HUDEP-2 (cell line): ENCODE measurements at regions not wholly inside any gene's neighbourhood (a gene's known extent, or its start where the extent isn't known, plus 50 kb on each side); places are given as distances from the start of the nearest gene placed in this dataset.
A peak's percentile ranks its signal among the peaks of the same experiment; 100 is the strongest.

ENCODE experiments used
- DNase-seq, 76 experiments: peaks; one replicate each; lab custom pipeline; 2025; ENCODE audit not compliant: unreplicated experiment in 76 of 76; lab: John Stamatoyannopoulos, UW

DNA sequence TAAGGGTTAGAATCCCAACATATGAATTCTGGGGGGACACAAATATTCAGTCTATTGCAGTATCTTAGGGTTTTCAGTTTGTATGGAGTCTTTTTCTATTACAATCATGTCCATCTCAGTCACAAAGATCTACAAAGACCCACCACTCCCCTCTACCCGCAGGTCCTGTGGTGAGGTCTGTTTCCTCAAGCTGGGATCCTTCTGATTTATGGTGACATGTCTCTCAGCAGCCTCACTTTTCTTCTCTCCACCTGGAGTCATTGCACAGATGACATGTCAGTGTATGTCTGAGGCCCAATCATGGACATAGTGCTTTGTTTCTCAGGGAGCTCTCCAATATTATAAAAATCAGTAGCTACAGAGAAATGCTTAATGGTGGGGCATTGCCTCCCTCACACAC is 113.4 kb upstream of the RAB27B start:
- DNase-seq = no peak

DNA sequence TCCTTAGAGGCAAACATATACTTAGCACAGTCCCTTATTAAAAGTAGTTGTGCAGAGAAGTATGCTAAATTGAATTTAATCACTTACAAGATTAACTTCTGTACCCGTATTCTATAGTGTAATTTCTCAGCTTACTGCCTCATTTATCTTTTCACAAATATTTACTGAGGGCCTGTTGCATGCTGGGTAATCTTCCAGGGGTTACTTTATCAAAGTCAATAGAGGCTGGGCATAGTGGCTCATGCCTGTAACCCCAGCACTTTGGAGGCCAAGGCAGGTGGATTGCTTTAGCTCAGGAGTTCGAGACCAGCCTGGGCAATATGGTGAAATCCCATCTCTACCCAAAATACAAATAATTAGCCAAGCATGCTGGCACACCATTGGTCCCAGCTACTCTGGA is 111.7 kb upstream of the RAB27B start:
- no peak for DNase-seq

DNA sequence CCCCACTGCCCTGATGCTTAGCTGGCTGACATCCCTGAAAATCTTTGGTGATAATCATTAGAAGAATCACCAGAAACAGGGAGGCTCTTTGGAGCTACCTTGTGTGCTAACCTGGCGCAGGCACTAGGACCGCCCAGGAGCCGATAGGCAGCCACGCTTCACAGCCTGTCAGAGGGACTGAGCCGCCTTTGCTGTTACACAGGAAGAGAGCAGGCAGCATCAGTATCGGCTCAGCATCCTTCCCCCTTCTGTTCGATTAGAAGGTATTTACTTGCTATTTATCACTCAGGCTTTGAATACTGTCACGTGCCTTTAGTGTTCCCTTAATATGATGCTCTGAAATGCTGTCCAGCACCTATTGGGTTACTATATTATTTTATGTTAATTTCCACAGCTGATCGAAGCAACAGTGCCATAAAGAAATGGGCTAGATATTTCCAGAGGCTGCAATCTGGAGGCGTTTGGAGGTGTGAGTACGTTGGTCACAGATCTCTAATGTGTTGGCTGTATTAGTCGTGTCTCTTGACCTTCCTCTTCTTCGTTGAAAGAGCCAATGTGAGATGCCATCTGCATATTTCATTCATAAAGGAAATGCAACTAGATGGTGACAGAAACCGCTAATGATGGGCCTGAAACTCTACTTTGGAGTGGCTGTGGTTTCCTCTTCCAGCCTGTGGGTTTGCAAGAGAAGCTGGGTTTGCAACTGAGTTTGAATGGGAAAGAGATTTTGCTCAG is 110.4 kb upstream of the RAB27B start:
- no peak for DNase-seq

DNA sequence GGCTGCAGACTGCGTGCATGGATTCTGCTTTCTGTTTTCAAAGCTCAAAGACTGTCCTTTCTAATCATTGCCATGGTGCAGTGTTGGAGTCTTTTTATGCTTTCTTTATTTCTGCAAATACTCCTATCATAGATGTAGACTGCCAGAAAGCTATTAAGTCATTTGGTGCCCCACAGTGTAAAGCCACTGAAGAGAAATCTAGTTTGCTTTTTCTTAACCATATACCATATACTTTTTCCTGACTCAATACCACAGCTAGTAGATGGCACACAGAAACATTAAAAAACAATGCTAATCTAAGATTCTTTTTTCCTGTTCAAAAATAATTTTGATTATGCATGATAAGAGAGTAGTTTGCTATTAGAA is 109.9 kb upstream of the RAB27B start:
- no peak for DNase-seq

GRCh38 chr18:54720620-54721019 is 107.7 kb upstream of the RAB27B start:
- DNase-seq = no peak

DNA sequence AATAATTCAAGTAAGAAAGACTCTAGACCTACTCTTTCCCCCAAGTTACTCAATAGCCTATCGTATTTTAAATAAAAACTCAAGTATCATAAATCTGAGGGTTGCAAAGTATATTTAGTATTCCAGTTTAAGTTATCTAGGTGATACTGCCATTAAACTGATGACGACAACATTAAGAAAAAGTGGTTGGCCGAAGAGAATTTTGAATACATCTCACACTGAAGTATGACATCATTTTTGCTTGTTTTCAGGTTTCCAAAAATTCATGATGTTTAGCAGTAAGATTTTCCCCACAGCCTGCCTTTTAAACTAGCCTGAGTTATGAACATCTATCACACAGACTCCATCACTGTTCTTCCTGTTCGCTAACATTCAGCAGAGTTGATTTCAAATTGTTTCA is 102.1 kb upstream of the RAB27B start:
- DNase-seq = no peak

- peak in 3 of 76 experiments; percentile 12 to 28 (median 14) for DNase-seq
Measured at GRCh38 chr18:54734059-54734458, 94.2 kb upstream of the RAB27B start.

DNA sequence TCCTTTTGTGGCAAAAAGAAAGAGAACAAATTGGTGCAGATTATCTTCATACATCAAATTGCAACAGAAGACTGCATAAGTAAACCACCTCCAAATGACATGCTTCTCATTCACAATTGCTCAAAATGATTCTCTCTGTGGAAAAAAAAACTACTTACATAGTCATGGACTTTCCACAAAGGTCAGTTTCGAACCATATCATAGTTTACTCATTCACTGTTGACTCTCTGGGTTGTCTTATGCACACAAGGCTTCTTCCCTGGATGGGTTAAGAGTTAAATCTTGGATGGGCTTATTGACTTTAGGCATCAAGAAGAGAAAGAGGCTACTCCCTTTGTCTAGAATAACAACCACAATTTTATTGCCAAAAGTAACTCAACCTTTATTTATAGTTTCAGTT is 91.3 kb upstream of the RAB27B start:
- no peak for DNase-seq

- no peak for DNase-seq
Measured at GRCh38 chr18:54737986-54738385, 90.3 kb upstream of the RAB27B start.

- DNase-seq = no peak
Measured at GRCh38 chr18:54739476-54739875, 88.8 kb upstream of the RAB27B start.

DNA sequence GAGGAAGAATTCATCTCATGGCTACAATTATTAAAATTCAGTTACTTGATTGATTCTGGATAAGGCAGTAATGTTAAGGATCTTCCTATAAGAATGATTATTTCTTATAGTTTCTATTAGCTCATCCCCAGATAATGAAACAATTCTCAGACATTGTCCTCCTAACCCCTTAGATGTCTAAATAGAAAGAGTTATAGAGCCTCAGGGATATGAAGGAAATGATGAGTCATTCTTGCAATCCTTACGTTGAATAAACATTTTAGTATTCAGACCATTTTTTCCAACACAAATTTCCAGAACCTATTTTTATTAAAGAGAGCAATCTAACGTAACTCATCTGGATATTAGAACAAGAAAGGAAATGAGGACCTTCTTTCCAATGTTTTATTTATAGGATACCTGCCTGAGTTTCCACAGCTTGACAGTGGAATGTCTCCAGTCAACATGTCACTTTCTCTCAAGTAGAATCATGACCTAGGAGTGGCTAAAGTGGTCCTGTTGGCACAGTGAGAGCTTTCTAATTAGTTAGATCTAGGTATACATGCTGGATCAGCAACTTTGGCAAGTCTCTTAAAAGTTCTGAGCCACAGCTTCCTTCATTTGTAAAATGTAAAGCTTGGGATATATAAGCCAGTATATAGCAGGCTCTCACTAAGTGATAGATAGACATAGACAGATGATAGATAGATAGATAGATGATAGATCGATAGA is 88.0 kb upstream of the RAB27B start:
- no peak for DNase-seq

- no peak for DNase-seq
Measured at GRCh38 chr18:54742120-54742519, 86.2 kb upstream of the RAB27B start.

DNA sequence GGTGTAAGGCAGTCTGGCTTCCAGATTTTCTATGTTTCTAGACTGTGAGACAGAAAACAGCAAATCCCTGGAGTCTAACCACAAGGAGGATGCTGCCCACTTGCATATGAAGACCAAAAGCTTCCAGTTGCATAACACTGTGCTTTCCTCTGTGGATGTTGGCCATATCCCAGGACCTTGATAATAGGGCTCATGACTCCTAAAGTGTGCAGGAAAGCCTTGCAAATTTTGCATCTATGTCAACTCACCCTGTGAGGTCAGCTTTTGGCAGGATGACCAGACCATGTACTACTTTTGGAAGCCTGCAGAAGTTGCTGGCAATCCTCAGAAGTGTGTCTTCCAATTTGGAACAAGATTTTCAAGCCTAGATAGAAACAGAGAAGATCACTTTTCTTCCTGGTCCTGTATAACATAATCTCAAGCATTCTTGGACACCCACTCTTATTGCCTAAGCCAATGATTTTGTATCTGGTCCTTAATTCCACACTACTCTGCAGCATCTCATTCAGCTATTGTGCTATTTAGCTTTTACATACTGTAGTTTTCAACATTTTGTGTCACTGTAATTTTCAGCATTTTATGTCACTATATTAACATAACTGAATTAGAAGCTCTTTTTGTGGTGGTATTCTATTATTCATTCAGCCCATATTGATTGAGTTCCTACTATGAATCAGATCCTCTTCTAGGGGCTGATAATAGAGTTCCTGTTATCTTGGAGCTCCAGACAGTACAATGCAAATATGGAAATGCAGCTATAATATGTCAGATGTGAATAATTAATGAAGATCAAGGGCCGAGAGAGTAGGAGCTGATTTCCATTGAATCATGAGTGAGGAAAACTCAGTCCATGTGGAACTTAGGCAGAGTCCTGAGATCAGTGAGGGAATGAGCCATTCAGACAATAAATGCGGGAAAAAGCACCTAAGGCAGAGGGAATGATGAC is 85.3 kb upstream of the RAB27B start:
- DNase-seq = no peak

- no peak for DNase-seq
Measured at GRCh38 chr18:54743605-54743995, 84.7 kb upstream of the RAB27B start.

GRCh38 chr18:54749291-54749690 is 79.0 kb upstream of the RAB27B start:
- DNase-seq = no peak

- no peak for DNase-seq
Measured at GRCh38 chr18:54750350-54750749, 77.9 kb upstream of the RAB27B start.

- no peak for DNase-seq
Measured at GRCh38 chr18:54752185-54752584, 76.1 kb upstream of the RAB27B start.

DNA sequence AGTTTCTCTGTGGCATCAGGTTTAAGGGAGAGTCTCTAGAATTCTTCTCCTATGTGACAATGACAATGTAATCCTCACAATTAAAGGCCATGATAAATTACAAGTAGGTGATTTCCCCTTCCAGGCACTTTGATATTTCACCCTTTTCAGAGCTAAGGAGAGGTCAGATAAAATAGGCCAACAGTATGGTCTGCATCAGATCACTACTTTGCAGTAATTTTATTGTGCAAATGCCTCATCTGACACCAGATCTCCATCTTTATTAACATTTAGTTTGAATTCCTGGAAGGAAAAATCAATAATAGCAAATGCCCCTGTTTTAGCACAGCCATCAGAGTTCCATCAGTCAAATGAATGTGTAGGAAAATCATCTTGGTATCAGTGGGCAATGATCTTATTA is 72.8 kb upstream of the RAB27B start:
- DNase-seq = no peak

DNA sequence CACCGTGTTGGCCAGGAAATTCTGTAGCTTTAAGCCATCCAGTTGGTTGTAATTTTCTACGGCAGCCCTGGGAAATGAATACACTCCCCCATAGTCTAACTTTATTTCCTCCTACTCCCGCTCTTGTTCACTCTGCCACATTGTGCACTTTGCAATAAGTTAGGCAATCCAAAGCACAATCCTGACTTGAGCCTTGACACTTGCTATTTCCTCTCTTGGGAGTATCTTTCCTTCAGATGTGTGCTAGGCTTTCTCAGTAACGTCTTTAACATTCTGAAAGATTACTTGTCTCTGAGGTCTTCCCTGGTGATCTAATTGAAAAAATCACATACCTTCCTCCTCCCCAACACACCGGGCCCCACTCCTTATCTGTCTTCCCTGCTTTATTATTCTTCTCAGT is 65.9 kb upstream of the RAB27B start:
- no peak for DNase-seq

GRCh38 chr18:54764786-54765185 is 63.5 kb upstream of the RAB27B start:
- no peak for DNase-seq

- DNase-seq = peak in 1 of 76 experiments; percentile 11
Measured at GRCh38 chr18:54765636-54766375, 62.5 kb upstream of the RAB27B start.
